GM12878 (cell line): ENCODE measurements at regions not wholly inside any gene's neighbourhood (a gene's known extent, or its start where the extent isn't known, plus 50 kb on each side); places are given as distances from the start of the nearest gene placed in this dataset.

ENCODE experiments used
- ATAC-seq: fragments of 200-7000 bp; cut with Tn5 transposase; 3 replicates; pipeline ENCODE4 v1.9.1; 2020; ENCODE audit warnings: mild to moderate bottlenecking, moderate library complexity
- BruUV-seq: library from RNA; stranded (reverse); fragments of 400-500 nt; replicated peaks from 2 replicates; lab custom pipeline; 2021; lab: Mats Ljungman, UMichigan
- CTCF ChIA-PET: fragments of 300-600 bp; sonication (Branson Sonifier 250); formaldehyde crosslinking; extraction: SDS; loops from one replicate; lab custom pipeline; 2021; ENCODE audit warnings: inconsistent platforms; lab: Yijun Ruan, JAX
- POLR2A ChIA-PET: fragments of 350-600 bp; formaldehyde crosslinking; extraction: SDS; loops from one replicate; lab custom pipeline; 2021; ENCODE audit warnings: inconsistent platforms; lab: Charles Lee
- RAD21 ChIA-PET: fragments of 300-600 bp; sonication (Branson Sonifier 250); formaldehyde crosslinking; loops from one replicate; lab custom pipeline; 2023; ENCODE audit warnings: antibody characterized with exemption; ENCODE audit not compliant: unreplicated experiment; lab: Charles Lee
- SMC1A ChIA-PET: fragments of 300-600 bp; sonication (Branson Sonifier 250); formaldehyde crosslinking; loops from one replicate; lab custom pipeline; 2023; ENCODE audit not compliant: unreplicated experiment, uncharacterized antibody; lab: Charles Lee
- DNase-seq: peaks from one replicate; pipeline ENCODE4 v3.0.0-alpha.2; 2011; ENCODE audit warnings: low read depth, low spot score
- FAIRE-seq: peaks from 3 replicates; lab custom pipeline; 2011; peaks lifted over from hg19 to GRCh38; lab: Jason Lieb, UNC
- H2AFZ ChIP-seq: 2 replicates; pipeline ENCODE4 v1.6.0; 2011; ENCODE audit warnings: low read depth, low read length, control low read depth; ENCODE audit not compliant: control insufficient read depth
- H3K27ac ChIP-seq: 2 replicates; pipeline ENCODE4 v1.5.1; 2011; ENCODE audit warnings: control low read depth; ENCODE audit not compliant: control insufficient read depth, insufficient read depth
- H3K27me3 ChIP-seq, 2 experiments: replicated peaks in 1 of 2; 2 replicates each; pipeline versions ENCODE4 v1.6.0 to v1.6.1; 2011; ENCODE audit warnings: low read length in 1 of 2; ENCODE audit not compliant: control insufficient read depth in 2 of 2, insufficient read depth in 2 of 2
- H3K36me3 ChIP-seq, 2 experiments: 2 replicates each; pipeline ENCODE4 v1.5.1; 2011; ENCODE audit warnings: low read length in 1 of 2; ENCODE audit not compliant: control insufficient read depth in 2 of 2, insufficient read depth in 2 of 2
- H3K4me1 ChIP-seq: 2 replicates; pipeline ENCODE4 v1.6.1; 2011; ENCODE audit warnings: mild to moderate bottlenecking, low read length, moderate library complexity, mixed read lengths; ENCODE audit not compliant: control insufficient read depth, insufficient read depth
- H3K4me2 ChIP-seq: 2 replicates; pipeline ENCODE4 v1.6.0; 2011; ENCODE audit warnings: control low read depth; ENCODE audit not compliant: control insufficient read depth, insufficient read depth
- H3K4me3 ChIP-seq: fragments of 200-600 bp; sonication (generic); 2 replicates; pipeline ENCODE4 v1.5.1; 2016
- H3K79me2 ChIP-seq: 2 replicates; pipeline ENCODE4 v1.6.0; 2011; ENCODE audit warnings: low read length; ENCODE audit not compliant: control insufficient read depth, insufficient read depth
- H3K9ac ChIP-seq: 2 replicates; pipeline ENCODE4 v1.8.0; 2011; ENCODE audit warnings: low read length, control low read depth, mixed read lengths; ENCODE audit not compliant: control insufficient read depth, insufficient read depth
- H3K9me3 ChIP-seq: replicated peaks from 3 replicates; pipeline ENCODE4 v1.5.1; 2011; ENCODE audit warnings: mild to moderate bottlenecking, low read length; ENCODE audit not compliant: control insufficient read depth, insufficient read depth
- H4K20me1 ChIP-seq: 2 replicates; pipeline ENCODE4 v1.6.0; 2011; ENCODE audit not compliant: control insufficient read depth, insufficient read depth
- BMI1 ChIP-seq: fragments of 450-650 bp; IDR thresholded peaks from 2 replicates; pipeline ENCODE4 v1.6.1; 2016; ENCODE audit warnings: mild to moderate bottlenecking, moderate library complexity, borderline replicate concordance
- BRCA1 ChIP-seq: IDR thresholded peaks from 2 replicates; pipeline ENCODE4 v1.6.1; 2011; ENCODE audit warnings: low read depth, low read length, improper control_type of control experiment
- CEBPB ChIP-seq, 2 experiments: fragments of 150-350 bp in 1 of 2; IDR thresholded peaks; 2 replicates each; pipeline ENCODE4 v1.6.1; 2012 to 2014; ENCODE audit warnings: low read depth in 2 of 2, low read length in 2 of 2, borderline replicate concordance in 1 of 2, inconsistent platforms in 1 of 2
- CHD2 ChIP-seq: IDR thresholded peaks from 2 replicates; pipeline ENCODE4 v1.6.1; 2011; ENCODE audit warnings: low read depth, low read length, improper control_type of control experiment, borderline replicate concordance
- CREM ChIP-seq: IDR thresholded peaks from 2 replicates; pipeline ENCODE4 v1.6.1; 2014; ENCODE audit warnings: antibody characterized with exemption, low read depth
- GATAD2B ChIP-seq: fragments of 450-650 bp; conservative IDR thresholded peaks from 2 replicates; pipeline ENCODE4 v1.6.1; 2017; ENCODE audit warnings: low read depth, mild to moderate bottlenecking, moderate library complexity
- JUND ChIP-seq: IDR thresholded peaks from 2 replicates; pipeline ENCODE4 v1.6.1; 2012; ENCODE audit warnings: low read depth, mild to moderate bottlenecking, low read length, improper control_type of control experiment, moderate library complexity
- MEF2B ChIP-seq: fragments of 450-650 bp; IDR thresholded peaks from 2 replicates; pipeline ENCODE4 v1.6.1; 2018; ENCODE audit warnings: mild to moderate bottlenecking, moderate library complexity; ENCODE audit not compliant: partially characterized antibody, poor library complexity, severe bottlenecking
- MTA3 ChIP-seq: IDR thresholded peaks from 2 replicates; pipeline ENCODE4 v1.6.1; 2012; ENCODE audit warnings: low read length, inconsistent platforms, borderline replicate concordance
- NR2F1 ChIP-seq: fragments of 450-650 bp; conservative IDR thresholded peaks from 2 replicates; pipeline ENCODE4 v1.6.1; 2017; ENCODE audit warnings: mild to moderate bottlenecking
- POLR2A ChIP-seq: IDR thresholded peaks from 2 replicates; pipeline ENCODE4 v1.6.1; 2011; ENCODE audit warnings: low read depth, mild to moderate bottlenecking, low read length
- RAD21 ChIP-seq: IDR thresholded peaks from 2 replicates; pipeline ENCODE4 v1.6.1; 2011; ENCODE audit warnings: mild to moderate bottlenecking, low read depth, low read length, moderate library complexity; ENCODE audit not compliant: insufficient read depth
- TAF1 ChIP-seq: IDR thresholded peaks from 2 replicates; pipeline ENCODE4 v1.6.1; 2011; ENCODE audit warnings: mild to moderate bottlenecking, low read depth, low read length, borderline replicate concordance
- ZNF207 ChIP-seq: fragments of 450-650 bp; IDR thresholded peaks from 2 replicates; pipeline ENCODE4 v1.6.1; 2014; ENCODE audit warnings: antibody characterized with exemption, mild to moderate bottlenecking, borderline replicate concordance
- ZNF24 ChIP-seq: fragments of 450-650 bp; IDR thresholded peaks from 2 replicates; pipeline ENCODE4 v1.6.1; 2017; ENCODE audit warnings: antibody characterized with exemption, mild to moderate bottlenecking
- ZNF622 ChIP-seq: fragments of 450-650 bp; IDR thresholded peaks from 2 replicates; pipeline ENCODE4 v1.6.1; 2017; ENCODE audit warnings: mild to moderate bottlenecking, inconsistent platforms
- WGBS: methylation state at CpG from one replicate; pipeline ENCODE4 v1.1.6; 2016; ENCODE audit warnings: low lambda C conversion rate; ENCODE audit not compliant: insufficient replicate concordance, insufficient coverage; ENCODE audit errors: missing lambda C conversion rate; 5-methylcytosine and 5-hydroxymethylcytosine counted together
- in situ Hi-C: fragments of 300-500 bp; cut with MboI; formaldehyde crosslinking; loops from 9 replicates; pipeline ENCODE4 v1.14.3; 2018; ENCODE audit warnings: mixed read lengths
- intact Hi-C: fragments of 100-400 bp; cut with micrococcal nuclease; formaldehyde crosslinking; loops from one replicate; pipeline ENCODE4 v1.14.2; 2022; ENCODE audit not compliant: unreplicated experiment
- TF ChIP-seq, protein P1 (sequence below): fragments of 450-650 bp; IDR thresholded peaks from 2 replicates; pipeline ENCODE4 v1.6.1; 2014; ENCODE audit warnings: mild to moderate bottlenecking
- TF ChIP-seq, protein P2 (sequence below): IDR thresholded peaks from 2 replicates; pipeline ENCODE4 v1.6.1; 2012; ENCODE audit warnings: low read length, inconsistent platforms
- TF ChIP-seq, protein P3 (sequence below), 3 experiments: IDR thresholded peaks in 2 of 3; conservative IDR thresholded peaks in 1 of 3; 2 replicates each; pipeline ENCODE4 v1.5.1; 2011; ENCODE audit warnings: low read depth in 3 of 3, low read length in 3 of 3, mild to moderate bottlenecking in 3 of 3, control low read depth in 2 of 3, moderate library complexity in 2 of 3, inconsistent platforms in 1 of 3, mixed read lengths in 1 of 3; ENCODE audit not compliant: control insufficient read depth in 2 of 3, insufficient read depth in 1 of 3; ENCODE audit errors: extremely low read depth in 1 of 3

DNA sequence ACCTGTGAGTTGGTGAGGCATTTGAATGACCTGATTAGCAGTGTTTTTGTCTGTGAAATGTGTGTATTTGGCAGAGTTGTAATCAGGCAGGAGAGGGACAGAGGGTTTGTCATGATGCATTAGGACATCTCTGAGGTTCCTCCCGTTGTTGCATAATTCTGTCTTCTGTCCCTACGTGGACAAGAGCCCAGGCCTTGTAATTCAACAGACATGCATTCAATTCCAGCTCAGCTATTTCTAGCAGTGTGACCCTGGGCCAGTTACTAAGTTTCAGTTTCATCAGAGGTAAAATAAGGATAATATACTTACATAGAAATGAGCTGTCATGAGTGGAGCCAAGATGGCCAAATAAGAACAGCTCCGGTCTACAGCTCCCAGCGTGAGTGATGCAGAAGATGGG lies 208.6 kb downstream of the SLC38A4 start:
- no peak for FAIRE-seq
- in situ Hi-C loops (no loop called here), intact Hi-C loops (no loop called here)
- no peak overlapping the region for H2AFZ ChIP-seq
- no peak overlapping the region for H3K9ac ChIP-seq
- H4K20me1 ChIP-seq, result no peaks in the 10 kb centered on the region
- no peaks in the 10 kb centered on the region for H3K36me3 ChIP-seq
- BruUV-seq, result no TSS peak
- peaks cover 2% of the 10 kb centered on the region; the same call in 2 of the 3 replicates for H3K9me3 ChIP-seq
- no peaks in the 10 kb centered on the region for H3K4me1 ChIP-seq
- H3K4me3 ChIP-seq, result no peak overlapping the region
- CTCF ChIA-PET, result interaction anchor here (1.1 kb wide), 1 partner anchor 8 kb away, joined by 5 read pairs; no protein-coding TSS in a partner anchor
- no peak for ATAC-seq
- no peak overlapping the region for H3K27ac ChIP-seq
- no peaks in the 10 kb centered on the region for H3K27me3 ChIP-seq
- SMC1A ChIA-PET, result interaction anchor here (1.2 kb wide), 1 partner anchor 24 kb away, joined by 4 read pairs; no protein-coding TSS in a partner anchor
- TF ChIP-seq RAD21 (no peak), TAF1 (no peak), CHD2 (no peak), MTA3 (no peak), NR2F1 (no peak), BRCA1 (no peak), ZNF207 (no peak), ZNF24 (no peak), BMI1 (no peak), CEBPB (IDR thresholded peaks at IDR 0.05; ENCODE audit: borderline replicate concordance in 1 of 2, low read depth in 2 of 2, low read length in 2 of 2) (no peak), JUND (no peak), MEF2B (no peak), POLR2A (no peak), GATAD2B (no peak), CREM (no peak), ZNF622 (no peak)
- TF ChIP-seq, protein P1, sequence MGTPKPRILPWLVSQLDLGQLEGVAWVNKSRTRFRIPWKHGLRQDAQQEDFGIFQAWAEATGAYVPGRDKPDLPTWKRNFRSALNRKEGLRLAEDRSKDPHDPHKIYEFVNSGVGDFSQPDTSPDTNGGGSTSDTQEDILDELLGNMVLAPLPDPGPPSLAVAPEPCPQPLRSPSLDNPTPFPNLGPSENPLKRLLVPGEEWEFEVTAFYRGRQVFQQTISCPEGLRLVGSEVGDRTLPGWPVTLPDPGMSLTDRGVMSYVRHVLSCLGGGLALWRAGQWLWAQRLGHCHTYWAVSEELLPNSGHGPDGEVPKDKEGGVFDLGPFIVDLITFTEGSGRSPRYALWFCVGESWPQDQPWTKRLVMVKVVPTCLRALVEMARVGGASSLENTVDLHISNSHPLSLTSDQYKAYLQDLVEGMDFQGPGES, result no peak
- TF ChIP-seq, protein P2, sequence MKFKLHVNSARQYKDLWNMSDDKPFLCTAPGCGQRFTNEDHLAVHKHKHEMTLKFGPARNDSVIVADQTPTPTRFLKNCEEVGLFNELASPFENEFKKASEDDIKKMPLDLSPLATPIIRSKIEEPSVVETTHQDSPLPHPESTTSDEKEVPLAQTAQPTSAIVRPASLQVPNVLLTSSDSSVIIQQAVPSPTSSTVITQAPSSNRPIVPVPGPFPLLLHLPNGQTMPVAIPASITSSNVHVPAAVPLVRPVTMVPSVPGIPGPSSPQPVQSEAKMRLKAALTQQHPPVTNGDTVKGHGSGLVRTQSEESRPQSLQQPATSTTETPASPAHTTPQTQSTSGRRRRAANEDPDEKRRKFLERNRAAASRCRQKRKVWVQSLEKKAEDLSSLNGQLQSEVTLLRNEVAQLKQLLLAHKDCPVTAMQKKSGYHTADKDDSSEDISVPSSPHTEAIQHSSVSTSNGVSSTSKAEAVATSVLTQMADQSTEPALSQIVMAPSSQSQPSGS, result no peak
- TF ChIP-seq, protein P3, sequence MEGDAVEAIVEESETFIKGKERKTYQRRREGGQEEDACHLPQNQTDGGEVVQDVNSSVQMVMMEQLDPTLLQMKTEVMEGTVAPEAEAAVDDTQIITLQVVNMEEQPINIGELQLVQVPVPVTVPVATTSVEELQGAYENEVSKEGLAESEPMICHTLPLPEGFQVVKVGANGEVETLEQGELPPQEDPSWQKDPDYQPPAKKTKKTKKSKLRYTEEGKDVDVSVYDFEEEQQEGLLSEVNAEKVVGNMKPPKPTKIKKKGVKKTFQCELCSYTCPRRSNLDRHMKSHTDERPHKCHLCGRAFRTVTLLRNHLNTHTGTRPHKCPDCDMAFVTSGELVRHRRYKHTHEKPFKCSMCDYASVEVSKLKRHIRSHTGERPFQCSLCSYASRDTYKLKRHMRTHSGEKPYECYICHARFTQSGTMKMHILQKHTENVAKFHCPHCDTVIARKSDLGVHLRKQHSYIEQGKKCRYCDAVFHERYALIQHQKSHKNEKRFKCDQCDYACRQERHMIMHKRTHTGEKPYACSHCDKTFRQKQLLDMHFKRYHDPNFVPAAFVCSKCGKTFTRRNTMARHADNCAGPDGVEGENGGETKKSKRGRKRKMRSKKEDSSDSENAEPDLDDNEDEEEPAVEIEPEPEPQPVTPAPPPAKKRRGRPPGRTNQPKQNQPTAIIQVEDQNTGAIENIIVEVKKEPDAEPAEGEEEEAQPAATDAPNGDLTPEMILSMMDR (IDR thresholded peaks at IDR 0.05 in 2 of 3, conservative IDR thresholded peaks at IDR 0.05 in 1 of 3; ENCODE audit: control insufficient read depth in 2 of 3, extremely low read depth in 1 of 3, insufficient read depth in 1 of 3, low read depth in 3 of 3, low read length in 3 of 3), result no peak
- POLR2A ChIA-PET, result no interaction called here
- DNase-seq, result no peak
- RAD21 ChIA-PET, result no interaction called here
- no peak overlapping the region for H3K4me2 ChIP-seq
- no peaks in the 10 kb centered on the region for H3K79me2 ChIP-seq
- WGBS, result 55% methylated on average over 4 of the region's 4 CpGs
